ENCODE measurements at regions not wholly inside any gene's neighbourhood (a gene's known extent, or its start where the extent isn't known, plus 50 kb on each side); places are given as distances from the start of the nearest gene placed in this dataset.

DNA sequence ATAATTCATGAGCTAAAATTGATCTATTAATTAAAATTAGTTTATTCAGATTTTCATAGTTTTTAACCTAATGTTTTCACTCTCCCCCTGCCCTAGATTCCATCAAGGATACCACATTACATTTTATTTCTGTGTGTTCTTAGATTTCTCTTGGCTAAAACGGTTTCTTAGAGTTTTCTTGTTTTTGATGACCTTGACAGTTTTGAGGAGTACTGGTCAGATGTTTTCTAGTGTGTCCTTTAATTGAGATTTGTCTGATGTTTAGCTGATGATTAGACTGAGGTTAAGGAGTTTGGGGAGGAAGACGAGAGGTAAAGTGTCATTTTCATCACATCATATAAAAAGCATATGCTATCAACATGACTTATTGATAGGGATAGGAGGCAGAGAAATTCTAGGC, 475.9 kb downstream of the SQOR start:
- no peak for DNase-seq (ENCODE audit: low read depth)

DNA sequence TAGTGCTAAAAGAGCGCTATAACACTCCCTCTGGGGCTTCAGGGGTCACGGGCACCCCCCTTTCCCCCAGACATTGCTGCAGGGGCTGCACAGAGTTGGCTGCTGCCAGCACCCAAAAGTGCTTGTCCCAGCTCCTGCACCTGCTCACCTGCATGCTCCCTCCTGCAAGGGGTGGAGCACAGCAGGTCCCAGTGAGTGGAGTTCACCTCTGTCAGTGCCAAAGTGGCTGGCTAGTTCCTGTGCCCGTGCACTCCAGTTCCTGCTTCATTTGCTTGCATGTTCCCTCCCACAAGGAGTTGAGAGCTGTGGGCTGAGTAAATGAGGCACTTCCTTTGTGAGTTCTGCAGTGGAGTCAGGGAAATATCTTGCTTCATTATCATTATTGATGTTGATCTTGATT, 476.9 kb downstream of the SQOR start:
- no peak for DNase-seq (ENCODE audit: low read depth)

DNA sequence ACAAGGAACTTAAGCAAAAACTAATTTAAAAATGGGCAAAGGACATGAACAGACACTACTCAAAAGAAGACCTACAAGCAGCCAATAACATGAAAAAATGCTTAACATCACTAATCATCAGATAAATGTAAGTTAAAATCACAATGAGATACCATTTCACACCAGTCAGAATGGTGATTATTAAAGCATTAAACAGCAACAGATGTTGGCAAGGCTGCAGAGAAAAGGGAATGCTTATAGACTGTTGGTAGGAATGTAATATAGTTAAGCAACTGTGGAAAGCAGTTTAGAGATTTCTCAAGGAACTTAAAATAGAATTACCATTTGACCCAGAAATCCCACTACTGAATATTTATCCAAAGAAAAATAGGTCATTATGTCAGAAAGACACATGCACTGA, 482.2 kb downstream of the SQOR start:
- DNase-seq (ENCODE audit: low read depth): no peak

DNA sequence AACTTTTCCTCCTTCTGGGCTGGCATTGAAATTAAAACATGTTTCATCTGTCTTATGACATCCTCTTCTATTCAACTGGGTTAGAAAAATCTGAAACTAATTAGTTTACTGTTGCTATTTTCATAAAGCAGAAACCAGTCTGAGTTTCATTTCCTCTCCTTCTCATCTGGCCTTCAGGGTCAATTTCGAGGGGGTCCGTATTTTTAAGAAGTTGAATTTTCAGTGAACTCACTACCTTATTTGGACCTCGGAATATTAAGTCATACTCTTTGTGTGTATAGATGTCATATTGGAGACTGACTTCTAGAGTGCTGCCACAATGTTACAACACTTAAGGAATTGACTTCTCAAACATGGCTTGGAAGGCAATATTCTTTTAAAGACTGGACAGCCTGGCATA, 485.9 kb downstream of the SQOR start:
- no peak for DNase-seq (ENCODE audit: low read depth)

DNA sequence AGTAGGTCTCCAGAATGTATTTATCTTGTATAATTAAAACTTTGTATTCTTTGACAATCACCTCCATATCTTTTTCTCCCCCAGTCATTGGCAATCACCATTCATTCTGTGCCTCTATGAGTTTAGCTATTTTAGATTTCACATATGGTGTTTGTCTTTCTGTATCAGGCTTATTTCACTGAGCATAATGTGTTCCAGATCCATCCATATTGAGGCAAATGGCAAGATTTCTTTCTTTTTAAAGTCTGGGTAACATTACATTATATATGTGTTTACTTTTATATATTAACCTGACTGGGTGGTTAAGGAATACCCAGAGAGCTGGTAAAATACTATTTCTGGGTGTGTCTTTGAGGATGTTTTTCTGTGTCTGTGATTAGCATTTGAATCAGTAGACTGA, 486.6 kb downstream of the SQOR start:
- DNase-seq (ENCODE audit: low read depth): no peak

DNA sequence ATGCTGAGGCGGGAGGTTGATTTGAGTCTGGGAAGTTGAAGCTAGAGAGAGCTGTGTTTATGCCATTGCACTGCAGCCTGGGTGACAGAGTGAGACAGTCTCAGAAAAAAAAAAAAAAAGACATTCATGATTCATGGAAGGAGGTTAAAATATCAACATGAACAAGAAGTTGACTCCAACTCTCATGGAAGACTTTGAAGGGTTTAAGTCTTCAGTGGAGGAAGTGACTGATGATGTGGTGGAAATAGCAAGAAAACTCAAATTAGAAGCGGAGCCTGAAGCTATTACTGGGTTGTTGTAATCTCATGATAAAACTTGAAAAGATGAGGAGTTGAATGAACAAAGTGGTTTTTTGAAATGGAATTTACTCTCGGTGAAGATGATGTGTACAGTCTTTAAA, 491.8 kb downstream of the SQOR start:
- DNase-seq (ENCODE audit: low read depth): no peak

DNA sequence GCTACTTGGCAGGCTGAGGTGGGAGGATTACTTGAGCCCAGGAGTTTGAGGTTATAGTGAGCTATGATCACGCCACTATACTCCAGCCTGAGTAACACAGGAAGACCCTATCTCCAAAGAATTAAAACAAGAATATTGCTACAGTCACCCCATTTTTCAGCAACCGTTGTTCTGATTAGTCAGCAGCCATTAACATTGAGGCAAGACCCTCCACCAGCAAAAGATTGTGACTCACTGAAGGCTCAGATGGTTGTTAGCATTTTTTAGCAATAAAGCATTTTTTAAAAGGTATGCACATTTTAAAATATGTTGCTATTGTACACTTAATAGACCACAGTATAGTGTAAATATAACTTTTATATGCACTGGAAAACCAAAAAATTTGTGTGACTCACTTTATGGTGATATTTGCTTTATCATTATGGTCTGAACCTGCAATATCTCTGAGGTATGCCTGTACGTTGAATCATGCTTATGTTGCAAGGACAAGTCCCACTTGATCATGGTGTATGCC, 492.6 kb downstream of the SQOR start:
- DNase-seq (ENCODE audit: low read depth): peak; percentile 3

DNA sequence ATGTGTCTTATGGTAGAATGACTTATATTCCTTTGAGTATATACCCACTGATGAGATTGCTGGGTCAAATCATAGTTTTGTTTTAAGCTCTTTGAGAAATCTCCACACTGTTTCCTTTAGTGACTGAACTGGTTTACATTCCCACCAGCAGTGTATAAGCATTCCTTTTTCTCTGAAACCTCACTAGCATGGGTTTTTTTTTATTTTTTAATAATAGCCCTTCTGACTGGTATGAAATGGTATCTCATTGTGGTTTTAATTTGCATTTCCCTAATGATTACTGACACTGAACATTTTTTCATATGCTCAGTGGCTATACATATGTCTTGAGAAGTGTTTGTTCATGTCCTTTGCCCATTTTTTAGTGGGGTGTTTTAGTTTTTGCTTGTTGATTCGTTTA, 494.3 kb downstream of the SQOR start:
- DNase-seq (ENCODE audit: low read depth): no peak

DNA sequence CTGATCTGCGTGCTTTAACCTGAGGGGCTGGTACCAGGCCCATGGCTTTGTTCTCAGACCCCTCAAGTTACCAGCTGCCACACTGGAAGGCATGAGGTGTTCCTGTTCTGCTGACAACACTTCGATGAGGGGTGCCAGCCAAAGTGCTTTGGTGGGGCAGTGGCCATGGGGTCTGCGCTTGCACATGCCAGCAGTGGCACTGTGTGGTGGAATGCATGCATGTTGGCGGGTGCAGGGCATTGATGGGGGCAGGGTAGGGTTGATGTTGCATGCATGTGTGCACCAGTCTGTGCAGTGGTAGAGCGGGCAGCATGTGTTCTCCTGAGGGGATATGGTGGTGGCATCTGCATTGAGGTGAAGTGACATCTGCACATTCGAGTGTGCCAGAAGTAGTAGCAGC, 497.0 kb downstream of the SQOR start:
- DNase-seq (ENCODE audit: low read depth): no peak

DNA sequence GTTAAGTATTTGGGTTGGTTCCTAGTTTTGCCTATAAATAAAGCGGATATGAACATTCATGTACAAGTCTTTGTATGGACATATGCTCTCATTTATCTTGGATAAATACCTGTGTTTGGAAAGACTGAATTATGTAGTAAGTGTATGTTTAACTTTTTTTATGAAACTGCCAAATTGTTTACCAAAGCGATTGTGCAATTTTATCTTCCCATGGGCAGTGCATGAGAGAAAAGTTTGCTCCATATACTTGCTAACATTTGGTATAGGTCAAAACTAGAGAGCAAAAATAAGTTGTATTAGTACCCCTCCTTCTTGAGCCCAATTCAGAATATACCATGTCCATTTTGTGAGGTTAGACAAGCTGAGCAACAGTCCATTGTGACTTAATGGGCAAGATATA, 502.6 kb downstream of the SQOR start:
- DNase-seq (ENCODE audit: low read depth): no peak

DNA sequence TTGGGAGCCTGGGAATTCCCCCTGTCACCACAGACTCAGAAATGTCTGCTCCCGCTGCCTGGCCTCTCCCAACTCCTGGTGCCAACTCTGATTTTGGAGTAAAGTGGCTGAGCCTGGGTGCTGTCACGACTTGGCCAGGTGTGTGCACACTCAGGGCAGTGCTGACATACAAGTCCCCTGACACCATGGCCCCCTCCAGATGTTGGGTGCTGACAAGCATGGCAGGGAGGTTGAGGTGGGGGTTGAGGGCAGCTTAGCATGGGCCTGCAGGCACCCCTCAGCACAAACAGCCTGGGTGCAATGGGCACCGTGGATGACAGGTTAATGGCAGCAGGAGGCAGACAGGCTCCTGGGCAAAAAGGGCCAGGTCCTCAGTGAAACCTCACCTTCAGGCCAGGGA, 511.2 kb downstream of the SQOR start:
- no peak for DNase-seq (ENCODE audit: low read depth)

DNA sequence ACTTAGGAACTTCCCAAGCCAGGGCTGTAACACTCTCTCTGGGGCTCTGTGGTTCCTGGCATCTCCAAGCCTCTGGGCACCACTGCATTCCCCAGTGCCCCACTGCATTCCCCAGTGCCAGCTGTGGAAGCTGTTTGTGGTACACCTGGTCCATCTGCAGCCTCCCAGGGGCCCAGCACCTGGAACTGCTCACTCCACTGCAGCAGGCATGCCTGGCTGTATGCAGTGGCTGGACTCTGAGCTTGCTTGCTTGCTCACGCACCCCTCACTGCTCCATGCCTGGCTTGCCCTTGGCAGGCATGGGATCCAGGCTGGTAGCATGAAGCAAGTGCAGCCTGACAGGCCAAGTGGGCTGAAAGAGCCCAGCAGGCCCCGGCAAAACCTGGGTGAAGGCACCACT, 512.1 kb downstream of the SQOR start:
- no peak for DNase-seq (ENCODE audit: low read depth)

DNA sequence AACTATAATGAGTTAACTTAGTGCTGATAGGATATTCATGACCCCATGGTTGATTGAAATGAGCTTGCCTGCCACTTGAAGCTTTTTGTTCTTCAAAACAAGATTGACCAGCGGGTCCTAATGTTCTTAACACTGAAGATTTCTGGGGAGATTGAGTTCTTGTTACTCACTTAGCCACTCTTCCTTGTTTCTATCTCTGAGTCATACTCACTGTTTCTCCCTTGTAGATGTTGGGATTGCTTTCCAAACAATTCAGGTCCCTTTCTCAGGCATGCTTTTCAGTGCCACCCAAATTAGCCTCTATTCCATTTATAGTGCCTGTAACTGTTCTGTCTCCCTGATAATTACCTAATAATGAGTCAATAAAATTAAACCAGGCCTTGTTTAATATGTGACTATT, 517.0 kb downstream of the SQOR start:
- DNase-seq (ENCODE audit: low read depth): no peak

DNA sequence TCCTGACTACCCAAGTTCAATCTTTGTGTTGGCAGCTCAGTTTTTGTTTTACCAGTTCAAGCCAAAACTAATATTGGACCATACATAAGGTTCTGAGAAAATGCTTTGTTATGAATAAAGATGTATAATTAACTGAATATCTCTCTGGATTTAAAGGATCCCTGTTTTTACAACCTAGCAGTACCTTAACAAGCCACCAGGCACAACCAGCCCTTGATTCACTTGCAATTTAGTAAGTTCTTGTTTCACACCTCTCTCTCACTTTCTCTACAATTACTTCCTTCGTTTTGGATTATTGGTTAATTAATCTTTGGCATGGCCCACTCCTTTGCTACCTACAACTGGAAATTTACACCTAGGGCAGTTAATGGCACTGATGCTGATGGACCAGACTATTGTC, 531.9 kb downstream of the SQOR start:
- no peak for DNase-seq (ENCODE audit: low read depth)

DNA sequence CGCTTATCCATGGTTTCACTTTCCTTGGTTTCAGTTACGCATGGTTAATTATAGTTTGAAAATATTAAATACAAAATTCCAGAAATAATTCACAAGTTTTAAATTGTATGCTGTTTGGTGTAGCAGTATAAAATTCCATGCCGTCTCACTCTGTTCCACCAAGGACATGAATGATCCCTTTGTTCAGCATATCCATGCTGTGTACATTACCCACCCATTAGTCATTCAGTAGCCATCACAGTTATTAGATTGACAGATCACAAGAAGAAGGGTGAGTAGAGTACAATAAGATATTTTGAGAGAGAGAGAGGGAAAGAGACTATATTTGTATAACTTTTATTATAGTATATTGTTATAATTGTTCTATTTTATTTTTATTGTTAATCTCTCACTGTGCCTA, 535.5 kb downstream of the SQOR start:
- DNase-seq (ENCODE audit: low read depth): no peak

DNA sequence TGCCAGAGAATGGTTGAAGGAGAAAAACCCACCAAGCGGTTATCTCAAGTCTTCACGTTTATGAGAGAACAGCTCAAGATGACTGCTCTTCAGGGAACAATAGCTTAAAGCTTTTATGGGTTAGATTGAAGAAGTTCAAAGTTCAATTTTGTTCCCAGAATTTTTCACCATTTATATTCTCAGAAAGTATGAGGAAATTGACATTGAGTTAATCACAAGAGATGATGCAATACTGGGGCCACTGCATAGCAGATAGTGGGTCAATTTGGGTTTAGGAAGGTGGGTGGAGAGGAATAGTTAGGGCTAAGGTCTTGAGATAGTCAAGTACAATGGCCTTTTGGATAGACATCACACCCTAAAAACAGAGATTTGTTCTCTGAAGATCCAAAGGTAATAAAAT, 539.3 kb downstream of the SQOR start:
- no peak for DNase-seq (ENCODE audit: low read depth)

DNA sequence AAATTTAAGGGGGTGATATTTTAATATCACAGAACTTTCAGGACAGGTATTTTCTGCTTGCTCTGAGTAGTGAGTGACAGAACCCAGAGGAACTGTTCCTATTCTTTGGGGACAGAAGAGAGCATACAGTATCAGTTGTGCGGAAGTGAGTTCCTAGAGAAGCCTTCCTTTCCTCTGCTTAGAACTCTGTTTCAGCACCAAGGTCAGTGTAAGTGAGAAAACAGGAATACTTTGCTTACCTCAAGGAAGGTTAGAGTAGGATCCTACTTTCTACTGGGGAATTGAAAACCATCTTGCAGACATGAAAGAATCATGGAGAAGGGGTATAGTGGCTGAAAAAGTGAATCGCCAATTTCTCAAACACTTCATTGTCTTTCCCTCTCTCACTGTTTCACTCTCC, 542.4 kb downstream of the SQOR start:
- DNase-seq (ENCODE audit: low read depth): no peak

DNA sequence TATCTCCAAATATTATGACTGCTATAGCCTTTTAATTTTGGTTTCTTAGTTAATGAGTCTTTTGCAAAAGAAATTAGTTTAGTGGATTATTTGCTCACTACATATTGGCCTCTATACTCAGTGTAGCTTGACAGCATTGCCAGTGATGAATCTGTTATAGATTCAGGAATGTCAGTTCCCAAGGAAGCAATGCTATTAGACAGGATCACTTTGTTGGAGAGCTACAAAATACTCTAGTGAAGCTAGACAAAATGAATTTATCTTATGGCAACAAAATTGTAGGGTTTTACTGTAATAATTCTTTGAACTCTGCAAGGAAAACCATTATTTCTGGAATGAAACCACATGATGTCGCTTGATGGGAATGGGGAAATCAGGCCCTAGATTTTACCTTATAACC, 543.3 kb downstream of the SQOR start:
- DNase-seq (ENCODE audit: low read depth): no peak

DNA sequence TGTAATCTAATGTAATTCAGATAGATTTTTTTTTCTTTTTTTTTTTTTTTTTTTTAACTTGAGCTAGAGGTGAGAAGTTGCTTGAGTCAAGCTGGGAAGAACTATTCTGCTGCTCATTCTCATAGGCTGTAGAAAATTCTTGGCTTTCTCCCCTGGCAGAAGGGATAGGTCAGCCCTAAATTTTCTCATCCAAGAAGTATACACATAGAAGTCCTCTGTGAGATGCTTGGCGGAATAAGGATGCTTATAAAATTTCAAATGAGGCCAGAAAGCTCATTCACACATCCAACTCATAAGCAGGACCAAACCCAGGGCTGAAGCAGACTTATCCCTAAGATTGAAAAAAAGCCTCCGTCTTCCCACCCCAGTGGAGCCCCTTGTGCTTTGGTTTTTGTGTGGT, 572.5 kb downstream of the SQOR start:
- DNase-seq (ENCODE audit: low read depth): no peak

DNA sequence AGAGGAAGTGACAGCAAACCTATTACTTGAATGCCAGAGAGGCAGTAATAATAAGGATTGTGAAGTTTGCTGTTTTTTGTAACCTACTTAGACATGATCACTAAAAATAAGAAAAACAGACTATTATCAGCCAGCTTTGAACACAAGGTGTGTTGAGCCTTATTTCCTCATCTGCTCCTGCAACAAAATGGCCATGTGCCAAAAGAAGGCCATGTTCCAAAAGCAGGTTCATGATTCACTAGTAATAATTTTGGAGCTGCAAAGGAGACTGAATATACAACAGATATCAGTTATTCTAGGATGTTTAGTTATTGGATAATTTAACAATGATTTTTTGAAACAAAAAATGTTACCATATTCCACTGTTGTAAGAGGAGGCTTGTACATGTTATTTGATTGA, 578.7 kb downstream of the SQOR start:
- DNase-seq (ENCODE audit: low read depth): no peak

DNA sequence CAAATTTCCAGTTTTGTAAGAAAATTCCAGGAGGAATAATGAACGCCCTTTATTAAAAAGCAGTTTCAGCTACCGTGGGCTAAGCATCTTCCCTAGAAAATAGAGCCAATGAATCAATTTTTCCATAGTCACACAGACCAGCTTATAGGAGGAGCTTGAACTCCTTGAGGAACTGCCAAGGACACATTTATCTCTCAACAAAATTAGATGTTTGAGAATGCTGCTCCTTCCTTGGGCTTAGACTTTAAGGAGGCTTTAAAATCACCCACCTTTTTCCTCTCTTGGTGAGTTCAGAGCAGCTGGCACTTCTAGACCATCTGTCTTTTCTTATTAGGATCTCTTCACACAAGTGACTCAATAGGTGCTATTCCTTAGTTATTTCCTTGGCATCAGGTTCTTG, 588.0 kb downstream of the SQOR start:
- DNase-seq (ENCODE audit: low read depth): no peak

DNA sequence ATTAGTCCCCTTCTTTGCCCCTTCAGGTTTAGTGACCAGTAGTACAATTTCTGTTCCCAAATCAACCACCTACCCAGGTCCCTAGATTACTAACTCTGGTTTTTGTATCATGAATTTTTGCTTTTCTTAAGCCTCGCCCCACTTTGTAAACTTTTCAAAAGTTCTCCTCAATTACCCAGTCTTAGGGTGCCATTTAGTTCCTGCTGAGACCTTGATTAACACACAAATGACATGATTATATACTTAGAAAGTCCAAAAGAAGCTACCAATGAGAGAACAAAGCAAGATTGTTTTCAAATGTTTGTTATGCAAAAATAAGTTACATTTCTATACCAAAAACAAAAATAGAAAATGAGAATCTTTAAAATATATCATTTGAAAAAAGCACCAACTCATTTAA, 594.4 kb downstream of the SQOR start:
- no peak for DNase-seq (ENCODE audit: low read depth)

DNA sequence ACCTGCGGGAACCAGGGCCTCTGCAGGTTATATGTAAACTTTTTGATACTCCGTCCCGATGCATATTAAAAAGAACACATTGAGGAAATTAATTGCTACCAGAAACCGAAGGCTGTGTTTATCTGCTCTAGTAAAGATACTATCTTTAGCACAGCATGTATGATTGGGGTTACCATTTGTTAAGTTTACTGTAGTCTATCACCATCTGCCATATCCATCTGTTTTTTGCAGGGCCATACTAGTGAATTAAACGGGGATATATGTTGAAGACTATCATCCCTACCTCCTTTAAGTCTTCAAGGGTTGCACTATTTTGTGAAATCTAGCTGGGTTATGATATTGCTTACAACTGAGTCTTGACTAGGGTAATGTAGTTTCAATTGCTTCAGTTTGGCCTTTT, 597.0 kb downstream of the SQOR start:
- DNase-seq (ENCODE audit: low read depth): no peak

DNA sequence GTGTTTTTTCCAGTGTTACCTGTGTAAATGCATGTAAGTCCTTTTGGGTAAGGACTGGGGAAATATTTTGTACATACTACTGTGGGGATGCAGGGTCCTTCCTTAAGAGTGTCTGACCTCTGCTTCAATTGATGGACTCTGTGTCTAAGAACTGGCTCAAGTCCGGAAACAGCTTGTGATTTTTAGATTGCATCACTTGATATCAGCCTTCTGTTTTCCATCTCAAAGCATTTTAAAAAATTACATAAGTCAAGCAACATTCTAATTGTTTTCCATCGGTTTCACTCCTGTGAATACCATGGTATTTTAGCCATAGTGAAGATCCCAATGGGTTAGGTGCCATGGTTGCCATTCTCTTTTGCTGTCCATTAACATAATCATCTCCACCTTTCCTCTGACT, 597.6 kb downstream of the SQOR start:
- no peak for DNase-seq (ENCODE audit: low read depth)

DNA sequence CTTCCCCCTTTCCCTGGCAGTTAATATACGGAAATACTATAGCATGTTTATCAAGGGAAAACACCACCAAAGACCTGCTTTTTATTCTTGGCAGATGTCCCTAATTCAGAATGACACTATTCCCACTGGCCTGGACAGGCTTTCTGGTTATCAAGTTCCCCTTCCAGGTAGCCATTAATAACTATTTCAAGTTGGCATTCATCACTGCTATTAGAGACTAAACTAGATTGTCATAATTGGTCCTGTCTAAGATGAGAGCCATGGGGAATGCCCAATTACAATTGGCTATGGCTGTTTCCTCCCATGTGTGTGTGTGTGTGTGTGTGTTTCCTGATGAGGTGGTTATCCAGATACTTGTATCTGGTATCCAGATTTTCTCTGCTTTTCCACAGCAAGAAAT, 608.1 kb downstream of the SQOR start:
- no peak for DNase-seq (ENCODE audit: low read depth)

All from Daoy (cell line).